ENCODE measurements at regions not wholly inside any gene's neighbourhood (a gene's known extent, or its start where the extent isn't known, plus 50 kb on each side); places are given as distances from the start of the nearest gene placed in this dataset.
"Not testable (repeated sequence)": the region's sequence is repeated elsewhere in the genome, so short reads cannot be mapped to it uniquely, and the experiment has no call there.

DNA sequence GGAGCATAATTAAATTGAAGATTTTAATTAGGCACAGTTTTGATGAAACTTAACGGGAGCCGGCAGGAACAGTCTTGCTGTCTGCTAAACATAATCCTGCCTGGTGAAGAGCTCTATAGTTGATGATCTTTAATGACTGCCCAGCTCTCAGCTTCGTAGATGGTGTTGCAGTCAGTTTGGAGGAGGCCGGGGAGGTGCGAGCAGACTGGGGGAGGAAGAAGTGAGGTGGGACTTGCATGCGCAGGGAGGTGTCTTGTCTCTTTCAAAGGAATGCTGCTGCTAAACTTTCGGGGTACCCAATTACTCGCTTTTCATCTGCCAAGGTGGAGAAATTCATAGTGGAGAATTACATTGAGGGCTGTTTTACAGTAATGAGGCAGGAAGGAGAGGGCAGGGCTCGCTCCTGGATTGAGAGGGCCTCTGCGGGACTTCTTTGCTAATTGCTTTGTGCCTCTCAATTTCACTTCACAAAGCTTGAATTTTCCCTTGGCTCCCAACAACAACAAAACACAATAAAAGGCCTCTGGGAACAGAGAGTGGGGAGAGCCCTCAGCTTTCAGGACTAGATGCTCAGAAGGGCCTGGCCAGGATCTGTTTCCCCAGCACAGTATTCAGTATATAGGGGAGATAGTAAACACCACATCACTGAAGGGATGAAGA, 257.9 kb upstream of the ADRA1B start:
- no peak for DNase-seq

DNA sequence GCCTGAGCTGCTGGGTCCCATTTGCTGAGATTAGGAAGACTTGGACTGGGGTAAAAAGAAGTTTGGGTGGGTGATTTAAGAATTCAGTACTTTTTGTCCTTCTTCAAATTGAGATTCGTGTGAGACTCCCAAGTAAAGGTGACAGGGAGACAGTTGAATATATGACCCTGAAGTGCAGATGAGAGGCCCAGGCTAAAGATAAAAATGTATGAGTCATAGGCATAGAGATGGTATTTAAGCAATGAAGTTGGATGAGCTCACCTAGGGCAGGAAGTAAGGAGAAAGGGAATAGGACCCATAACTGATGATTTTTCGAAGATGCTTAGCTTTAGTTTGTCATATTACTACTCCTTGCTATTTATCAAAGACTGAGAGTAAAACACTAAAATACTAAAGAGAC, 255.9 kb upstream of the ADRA1B start:
- no peak for DNase-seq

DNA sequence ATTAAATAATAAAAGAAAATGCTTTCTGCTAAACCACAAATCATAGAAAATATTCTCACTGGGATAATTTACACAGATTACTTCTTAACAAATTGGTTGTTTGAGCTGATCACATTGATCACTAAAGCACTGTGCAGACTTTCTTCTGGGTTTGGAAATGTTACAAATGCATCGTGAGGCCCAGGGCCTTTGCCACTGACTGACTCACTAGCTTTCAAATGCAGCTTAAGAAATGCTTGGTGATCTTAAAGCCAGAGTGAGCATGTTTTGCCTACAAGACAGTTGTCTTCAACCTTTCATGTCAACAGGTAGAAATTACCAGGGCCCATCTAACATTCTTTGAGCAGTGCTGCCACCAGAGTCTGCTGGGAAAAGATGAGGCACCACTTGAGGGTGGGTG, 252.3 kb upstream of the ADRA1B start:
- no peak for DNase-seq

DNA sequence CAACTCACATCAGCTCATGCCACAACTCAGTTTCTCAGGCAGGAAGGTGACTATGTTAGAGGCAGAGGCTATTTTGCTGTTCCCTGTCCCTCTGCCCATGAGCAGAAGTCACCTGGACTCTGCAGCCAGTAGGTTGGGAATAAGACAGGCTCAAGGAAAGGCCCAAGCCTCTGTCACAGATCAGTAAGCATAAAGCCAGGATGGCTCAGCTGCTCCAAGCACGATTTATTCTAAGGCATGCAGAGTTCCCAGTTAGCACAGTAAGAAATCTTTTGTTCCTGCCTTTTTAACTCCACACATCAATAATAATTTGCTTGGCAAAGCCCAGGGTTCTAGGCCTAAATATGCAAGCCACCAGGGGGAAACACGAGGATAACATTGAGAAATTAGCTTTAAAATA, 249.0 kb upstream of the ADRA1B start:
- DNase-seq, result no peak

DNA sequence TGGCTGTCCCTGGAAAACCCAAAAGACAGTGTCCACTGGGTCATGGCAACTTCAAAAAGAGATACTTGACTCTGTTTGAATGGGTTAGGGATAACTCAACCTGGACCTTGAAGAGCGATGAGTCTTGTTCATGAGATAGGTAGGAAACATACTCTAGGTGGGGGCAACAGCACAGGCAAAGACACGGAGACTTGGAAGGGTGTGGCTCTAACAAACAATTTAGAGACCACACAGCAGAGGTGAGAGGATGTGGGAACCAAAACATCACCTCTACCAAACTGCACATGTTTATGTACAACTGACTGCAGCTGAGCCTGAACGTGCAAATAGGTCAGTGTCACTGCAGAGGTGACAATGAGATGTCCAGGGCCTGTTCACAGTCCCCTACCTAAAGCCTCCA, 247.7 kb upstream of the ADRA1B start:
- DNase-seq, result no peak

DNA sequence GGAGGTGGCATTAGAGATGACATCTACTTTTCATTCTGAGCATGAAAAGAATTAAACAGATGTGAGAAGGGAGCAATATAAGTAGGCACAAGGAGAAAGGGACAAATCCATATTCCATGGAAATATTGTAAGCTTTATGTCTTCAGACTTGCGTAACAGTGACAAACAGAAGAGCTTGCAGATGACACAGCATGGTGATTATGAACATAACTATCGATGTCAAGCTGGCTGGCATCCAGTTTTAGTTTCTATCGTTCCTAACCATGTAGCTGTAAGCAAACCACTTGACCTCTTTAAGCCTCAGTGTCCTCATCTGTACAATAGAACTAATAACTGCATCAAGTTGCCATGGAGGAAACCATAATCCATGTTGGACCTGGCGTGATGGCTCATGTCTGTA, 246.7 kb upstream of the ADRA1B start:
- no peak for DNase-seq

DNA sequence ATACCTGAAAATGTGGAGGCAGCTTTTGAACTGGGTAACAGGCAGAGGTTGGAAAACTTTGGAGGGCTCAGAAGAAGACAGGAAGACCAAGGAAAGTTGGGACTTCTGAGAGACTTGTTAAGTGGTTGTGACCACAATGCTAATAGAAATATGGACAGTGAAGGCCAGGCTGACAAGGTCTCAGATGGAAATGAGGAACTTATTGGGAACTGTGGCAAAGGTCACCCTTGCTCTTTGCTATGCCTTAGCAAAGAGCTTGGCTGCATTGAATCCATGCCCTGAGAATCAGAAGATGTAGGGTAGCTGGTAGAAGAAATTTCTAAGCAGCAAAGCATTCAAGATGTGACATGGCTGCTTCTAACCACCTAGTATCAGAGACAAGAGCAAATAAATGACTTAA, 244.4 kb upstream of the ADRA1B start:
- DNase-seq, result no peak

DNA sequence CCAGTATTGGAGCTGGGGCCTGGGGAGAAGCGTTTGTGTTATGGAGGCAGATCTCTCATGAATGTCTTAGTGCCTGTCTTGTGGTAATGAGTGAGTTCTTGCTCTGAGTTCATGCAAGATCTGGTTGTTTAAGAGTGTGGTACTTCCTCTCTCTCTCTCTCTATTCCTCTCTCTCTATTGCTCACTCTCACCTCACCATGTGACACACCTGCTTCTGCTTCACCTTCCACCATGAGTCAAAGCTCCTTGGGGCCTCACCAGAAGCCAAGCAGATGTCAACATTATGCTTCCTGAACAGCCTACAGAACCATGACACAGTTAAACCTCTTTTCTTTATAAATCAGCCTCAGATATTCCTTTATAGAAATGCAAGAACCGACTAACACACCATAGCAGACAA, 242.7 kb upstream of the ADRA1B start:
- no peak for DNase-seq

DNA sequence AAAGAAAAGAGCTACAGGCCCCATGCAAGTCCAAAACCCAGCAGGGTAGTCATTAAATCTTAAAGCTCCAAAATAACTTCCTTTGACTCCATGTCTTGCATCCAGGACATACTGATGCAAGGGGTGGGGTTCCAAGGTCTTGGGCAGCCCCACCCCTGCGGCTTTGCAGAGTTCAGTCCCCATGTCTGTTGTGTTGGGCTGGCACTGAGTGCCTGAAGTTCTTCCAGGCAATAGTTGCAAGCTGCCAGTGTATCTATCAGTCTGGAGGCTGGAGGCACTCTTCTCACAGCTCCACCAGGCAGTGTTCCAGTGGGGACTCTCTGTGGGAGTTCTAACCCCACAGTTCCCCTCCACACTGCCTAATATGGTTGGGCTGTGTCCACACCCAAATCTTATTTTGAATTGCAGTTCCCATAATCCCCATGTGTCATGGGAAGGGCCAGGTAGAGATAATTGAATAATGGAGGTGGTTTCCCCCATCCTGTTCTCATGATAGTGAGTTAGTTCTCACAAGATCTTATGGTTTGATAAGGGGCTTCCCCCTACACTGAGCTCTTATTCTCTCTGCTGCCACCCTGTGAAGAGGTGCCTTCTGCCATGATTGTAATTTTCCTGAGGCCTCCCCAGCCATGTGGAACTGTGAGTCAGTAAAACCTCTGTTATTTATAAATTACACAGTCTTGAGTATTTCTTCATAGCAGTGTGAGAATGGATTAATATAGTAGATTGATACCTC, 237.5 kb upstream of the ADRA1B start:
- no peak for DNase-seq

DNA sequence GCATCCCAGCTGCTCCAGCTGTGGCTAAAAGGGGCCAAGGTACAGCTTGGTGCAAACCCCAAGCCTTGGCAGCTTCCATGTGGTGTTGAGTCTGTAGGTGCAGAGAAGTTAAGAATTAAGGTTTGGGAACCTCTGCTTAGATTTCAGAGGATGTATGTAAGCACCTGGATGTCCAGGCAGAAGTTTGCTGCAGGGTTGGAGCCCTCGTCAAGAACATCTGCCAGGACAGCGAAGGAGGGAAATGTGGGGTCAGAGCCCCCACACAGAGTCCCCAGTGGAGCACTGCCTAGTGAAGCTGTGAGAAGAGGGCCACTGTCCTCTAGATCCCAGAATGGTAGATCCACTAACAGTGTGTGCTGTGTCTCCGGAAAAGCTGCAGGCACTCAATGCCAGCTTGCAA, 236.2 kb upstream of the ADRA1B start:
- no peak for DNase-seq

DNA sequence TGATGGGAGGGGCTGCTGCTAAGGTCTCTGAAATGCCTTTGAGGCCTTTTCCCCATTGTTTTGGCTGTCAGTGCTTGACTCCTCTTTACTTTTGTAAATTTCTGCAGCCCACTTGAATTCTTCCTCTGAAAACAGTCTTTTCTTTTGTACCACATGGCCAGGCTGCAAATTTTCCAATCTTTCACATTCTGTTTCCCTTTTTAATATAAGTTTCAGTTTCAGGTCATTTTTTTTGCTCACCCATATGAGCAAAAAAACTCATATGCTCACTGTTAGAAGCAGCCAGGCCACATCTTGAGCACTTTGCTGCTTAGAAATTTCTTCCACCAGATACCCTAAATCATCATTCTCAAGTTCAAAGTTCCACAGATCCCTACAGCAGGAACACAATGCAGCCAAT, 234.6 kb upstream of the ADRA1B start:
- DNase-seq, result no peak

DNA sequence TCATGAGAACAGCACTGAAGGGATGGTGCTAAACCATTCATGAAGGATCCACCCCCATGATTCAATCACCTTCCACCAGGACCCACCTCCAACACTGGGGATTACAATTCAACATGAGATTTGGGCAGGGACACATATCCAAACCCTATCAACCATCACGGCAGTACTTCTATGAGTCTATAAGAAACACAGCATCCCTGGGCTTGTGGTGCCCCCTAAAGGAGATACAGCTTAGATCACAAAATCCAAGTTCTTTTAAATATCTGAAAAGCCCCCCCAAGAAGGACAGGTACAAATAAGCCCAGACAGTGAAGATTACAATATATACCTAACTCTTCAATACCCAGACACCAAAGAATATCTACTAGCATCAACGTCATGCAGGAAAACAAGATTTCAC, 233.7 kb upstream of the ADRA1B start:
- DNase-seq, result no peak

DNA sequence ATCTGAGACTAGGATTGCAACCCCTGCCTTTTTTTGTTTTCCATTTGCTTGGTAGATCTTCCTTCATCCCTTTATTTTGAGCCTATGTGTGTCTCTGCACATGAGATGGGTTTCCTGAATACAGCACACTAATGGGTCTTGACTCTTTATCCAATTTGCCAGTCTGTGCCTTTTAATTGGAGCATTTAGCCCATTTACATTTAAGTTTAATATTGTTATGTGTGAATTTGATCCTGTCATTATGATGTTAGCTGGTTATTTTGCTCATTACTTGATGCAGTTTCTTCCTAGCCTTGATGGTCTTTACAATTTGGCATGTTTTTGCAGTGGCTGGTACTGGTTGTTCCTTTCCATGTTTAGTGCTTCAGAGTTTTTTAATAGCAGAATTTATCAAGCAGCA, 228.4 kb upstream of the ADRA1B start:
- not testable (repeated sequence) for DNase-seq

DNA sequence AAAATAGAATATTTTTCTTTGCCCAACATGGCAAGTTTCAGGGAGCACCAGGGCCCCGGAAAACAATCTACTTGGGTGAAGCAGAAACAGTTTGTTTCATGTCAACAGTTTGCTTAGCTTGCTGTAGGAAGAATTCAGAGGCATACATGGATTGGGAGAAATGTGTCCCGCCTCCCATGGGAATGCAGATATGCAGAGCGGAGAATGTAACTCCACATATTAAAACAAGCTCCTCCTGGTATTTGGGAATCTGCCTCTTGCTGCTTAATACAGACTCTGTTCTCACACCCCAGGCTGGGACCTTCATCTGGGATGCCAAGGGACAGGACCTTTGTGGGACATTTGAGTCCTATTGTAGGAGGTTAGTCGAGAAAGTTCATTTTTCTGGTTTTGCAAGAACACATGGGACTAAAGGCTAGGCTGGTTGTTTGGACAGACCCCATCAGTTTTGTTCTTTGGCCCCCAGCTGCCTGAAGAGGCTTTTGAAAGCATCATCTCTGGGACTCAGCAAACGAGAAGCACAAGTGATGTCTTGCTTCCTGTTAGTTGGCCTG, 220.5 kb upstream of the ADRA1B start:
- DNase-seq, result no peak

DNA sequence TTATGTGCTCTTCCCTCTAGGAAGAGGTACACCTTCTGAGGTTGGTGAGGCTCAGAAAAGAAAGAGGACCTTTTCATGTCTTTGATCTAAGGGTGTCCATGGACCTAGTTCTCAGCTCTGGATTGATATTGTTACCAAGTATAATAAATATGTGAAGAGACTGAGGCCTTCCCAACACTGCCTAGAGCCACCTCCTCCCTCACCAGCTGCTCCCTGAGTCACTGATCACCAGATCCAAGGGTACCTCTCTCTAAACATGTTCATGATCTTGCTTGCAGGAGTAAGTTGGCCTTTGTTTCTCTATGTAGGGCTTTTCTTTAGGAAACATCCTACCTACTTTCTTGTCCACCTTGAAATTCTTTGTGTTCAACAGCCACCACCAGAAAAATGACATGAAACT, 218.8 kb upstream of the ADRA1B start:
- no peak for DNase-seq

DNA sequence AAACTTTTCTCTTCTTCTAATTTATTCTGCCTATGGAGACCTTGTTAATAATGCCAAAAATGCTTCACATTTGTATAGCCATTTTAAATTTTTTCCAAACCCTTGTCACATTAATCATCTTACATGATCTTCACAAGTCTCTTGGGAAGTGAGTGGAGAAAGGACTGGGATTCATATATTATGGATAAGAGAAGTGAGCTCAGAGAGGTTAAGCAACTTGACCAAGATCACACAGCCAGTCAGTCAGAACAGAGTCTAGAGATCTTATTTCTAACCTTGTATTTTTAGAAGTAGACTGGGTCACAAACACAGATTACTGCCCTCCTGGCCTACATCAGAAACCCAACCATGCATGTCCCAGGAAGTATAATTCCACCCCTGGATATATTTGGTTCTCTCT, 218.0 kb upstream of the ADRA1B start:
- no peak for DNase-seq

DNA sequence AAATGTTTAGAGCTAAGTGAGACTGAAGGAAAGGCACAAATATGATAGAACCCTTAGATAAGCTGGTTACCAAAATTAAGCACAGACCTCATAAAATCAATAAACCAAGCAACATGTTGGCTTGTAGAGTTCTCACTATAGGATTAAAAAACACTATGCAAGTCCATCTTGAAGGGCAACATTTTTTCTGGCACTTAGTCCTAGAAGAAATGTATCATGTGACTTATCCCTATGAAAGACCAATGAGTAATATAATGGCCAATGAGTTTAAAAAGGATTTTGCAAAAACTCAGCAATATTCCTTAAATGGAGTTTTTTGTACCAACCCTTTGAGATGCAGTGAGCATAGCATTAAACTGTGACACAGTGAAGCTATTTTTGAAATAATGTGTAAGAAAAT, 216.3 kb upstream of the ADRA1B start:
- no peak for DNase-seq

DNA sequence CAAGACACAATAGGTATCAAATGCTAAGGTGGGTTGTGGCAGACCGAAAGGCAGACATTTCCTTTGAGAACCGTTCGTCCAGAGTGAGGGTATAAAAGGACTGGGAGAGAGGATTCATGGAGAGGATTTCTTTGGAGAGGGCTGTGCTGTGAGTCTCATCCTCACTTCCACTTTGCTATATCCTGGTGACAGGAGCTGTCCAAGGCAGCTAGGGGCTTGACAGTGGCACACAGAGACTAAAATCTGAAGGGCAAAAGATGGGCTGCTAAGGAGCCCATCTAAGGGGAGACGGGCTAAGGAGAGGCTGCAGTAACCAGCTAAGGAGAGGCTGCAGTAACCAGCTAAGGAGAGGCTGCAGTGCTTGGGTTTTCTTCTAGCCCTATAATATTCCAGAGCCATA, 214.0 kb upstream of the ADRA1B start:
- no peak for DNase-seq

DNA sequence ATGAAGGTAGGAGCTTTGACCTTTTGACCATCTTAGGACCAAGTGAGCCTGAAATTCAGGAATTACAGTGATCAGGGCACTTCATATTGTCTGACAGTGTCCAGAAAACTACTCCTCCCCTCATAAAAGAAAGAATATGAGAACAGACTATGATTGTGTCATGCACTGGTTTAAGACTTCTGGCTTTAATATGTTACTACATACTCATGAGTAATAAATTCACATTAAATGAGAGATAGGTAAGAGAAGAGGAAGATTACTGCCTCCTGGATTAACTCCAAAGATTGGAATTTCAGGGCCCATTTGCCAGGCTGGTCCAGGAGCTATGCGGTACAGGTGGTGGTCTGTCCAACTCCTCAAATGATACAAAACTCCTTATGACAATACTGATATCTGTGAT, 213.5 kb upstream of the ADRA1B start:
- DNase-seq, result no peak

DNA sequence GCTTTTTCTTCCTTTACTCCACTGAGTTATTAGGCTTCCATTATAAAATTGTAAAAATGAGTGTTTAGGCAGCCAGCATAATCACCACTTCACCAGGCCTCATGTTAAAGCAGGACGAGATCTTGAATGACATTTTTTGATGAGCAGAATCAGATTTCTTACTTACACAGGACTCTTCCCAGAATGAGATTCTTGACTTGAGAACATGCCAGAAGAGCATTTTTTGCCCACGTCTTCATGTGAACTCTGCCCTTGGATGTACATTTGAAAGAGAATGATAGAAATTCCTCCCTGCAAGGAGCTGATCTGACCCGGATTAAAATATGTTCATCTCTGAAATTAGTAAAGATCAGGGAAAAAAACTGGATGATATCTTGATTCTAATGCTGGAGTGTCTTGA, 212.1 kb upstream of the ADRA1B start:
- DNase-seq, result no peak

DNA sequence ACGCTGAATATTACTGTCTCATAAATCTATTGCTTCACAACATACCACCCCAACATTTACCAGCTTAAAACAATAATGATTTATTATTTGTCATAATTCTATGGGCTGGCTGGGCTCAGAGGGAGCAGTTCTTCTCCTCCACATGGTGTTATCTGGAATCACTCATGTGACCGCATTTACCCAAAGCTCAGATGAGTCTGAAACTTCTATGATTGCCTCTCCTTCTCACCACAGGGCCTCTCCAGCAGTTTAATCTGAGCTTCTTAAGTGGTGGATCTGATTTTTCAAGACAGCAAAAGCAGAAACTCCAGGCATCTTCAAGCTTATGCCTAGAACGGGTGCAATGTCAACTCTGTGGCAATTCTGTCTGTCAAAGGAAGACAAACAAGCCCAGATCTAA, 210.3 kb upstream of the ADRA1B start:
- no peak for DNase-seq

DNA sequence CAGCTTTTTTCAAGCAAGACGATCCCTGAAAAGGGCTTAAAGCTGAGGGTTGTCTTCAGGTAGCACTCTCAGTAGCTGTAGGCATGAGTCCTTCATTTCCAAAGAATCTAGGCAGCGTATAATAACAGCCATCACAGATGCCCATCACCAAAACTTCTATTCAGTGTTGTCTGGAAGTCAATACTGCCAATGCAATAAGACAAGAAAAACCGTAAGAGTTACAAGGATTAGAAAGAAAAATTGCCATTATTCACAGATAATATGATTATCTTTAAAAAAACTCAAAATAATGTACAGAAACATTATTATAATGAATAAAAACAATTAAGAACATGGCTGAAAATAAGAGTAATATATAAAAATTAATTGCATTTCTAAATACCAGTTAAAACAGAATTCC, 208.2 kb upstream of the ADRA1B start:
- DNase-seq, result no peak

DNA sequence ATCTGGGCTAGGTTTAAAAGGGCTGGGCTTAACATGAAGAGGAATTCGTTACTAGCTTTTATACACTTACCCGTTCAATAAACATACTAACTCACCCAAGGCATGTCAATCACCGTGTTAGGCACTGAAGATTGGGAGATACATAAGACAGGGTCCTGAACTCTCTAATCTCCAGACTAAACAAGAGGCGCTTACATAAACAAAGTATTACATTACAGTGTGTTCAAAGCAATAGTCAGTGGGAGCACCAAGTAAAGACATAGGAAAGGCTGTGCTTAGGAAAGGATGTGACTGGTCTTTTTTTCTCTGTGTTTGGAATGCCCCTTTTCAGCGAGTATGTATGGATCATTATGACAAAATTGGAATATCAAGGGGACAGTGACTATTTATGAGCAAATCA, 203.6 kb upstream of the ADRA1B start:
- DNase-seq, result no peak

DNA sequence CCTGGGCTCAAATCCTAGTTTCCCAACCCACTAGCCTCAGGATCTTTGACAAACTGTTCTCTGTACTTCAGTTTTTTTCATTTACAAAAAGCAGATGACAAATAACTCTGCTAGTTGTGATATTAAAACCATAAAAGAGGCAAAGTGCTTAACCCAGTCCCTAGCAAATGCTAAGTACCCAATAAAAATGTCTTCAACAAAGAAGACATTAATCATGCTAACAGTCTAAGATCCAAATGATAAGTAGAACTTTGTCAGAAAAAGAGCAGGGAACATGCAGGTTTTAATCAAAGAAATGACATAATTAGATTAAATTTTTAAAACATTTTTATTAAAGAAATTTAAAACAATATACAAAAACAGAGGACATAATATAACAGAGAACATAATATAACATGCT, 203.0 kb upstream of the ADRA1B start:
- DNase-seq, result no peak

DNA sequence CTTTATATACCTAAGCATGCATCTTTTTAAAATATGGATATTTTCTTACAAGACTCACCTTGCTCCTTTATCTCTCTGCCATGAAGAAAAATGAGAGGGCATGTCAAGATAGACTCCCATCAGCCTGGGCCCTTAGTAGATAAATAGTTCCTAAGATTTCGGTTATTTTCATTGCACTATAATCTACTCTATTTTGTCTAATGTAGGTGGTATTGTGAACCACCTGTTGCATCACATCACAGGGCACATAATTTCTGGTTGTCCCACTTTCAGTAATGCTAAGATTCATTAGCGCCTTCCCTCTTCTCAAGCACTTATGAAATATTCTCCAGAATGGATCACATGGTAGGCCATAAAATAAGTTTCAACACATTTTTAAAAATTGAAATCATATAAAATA, 202.5 kb upstream of the ADRA1B start:
- DNase-seq, result no peak
